K562 (cell line): ENCODE measurements at regions not wholly inside any gene's neighbourhood (a gene's known extent, or its start where the extent isn't known, plus 50 kb on each side); places are given as distances from the start of the nearest gene placed in this dataset.

Experiments used
- CTCF ChIP-seq, 3 experiments: IDR thresholded peaks in 2 of 3; conservative IDR thresholded peaks in 1 of 3; 2 replicates each; pipeline ENCODE4 v1.5.1; 2011 to 2012; ENCODE audit warnings: low read length in 3 of 3, mild to moderate bottlenecking in 3 of 3, control low read depth in 2 of 3, improper control_type of control experiment in 1 of 3, inconsistent platforms in 1 of 3, low read depth in 1 of 3, mixed read lengths in 1 of 3, moderate library complexity in 1 of 3; ENCODE audit not compliant: insufficient read depth in 2 of 3
- MEF2A ChIP-seq: IDR thresholded peaks from 2 replicates; pipeline ENCODE4 v1.6.1; 2011; ENCODE audit warnings: low read depth, mild to moderate bottlenecking, low read length, moderate library complexity; ENCODE audit not compliant: control insufficient read depth
- NELFE ChIP-seq: IDR thresholded peaks from 2 replicates; pipeline ENCODE4 v1.6.1; 2011; ENCODE audit warnings: mild to moderate bottlenecking; ENCODE audit not compliant: insufficient read depth, insufficient read length
- RBBP5 ChIP-seq: fragments of 200-600 bp; sonication (generic); IDR thresholded peaks from 2 replicates; pipeline ENCODE4 v1.6.1; 2012; ENCODE audit warnings: borderline replicate concordance, mild to moderate bottlenecking, low read length, control low read depth, inconsistent platforms; ENCODE audit not compliant: insufficient read depth, poor library complexity, severe bottlenecking
- TARDBP ChIP-seq: fragments of 450-650 bp; IDR thresholded peaks from 2 replicates; pipeline ENCODE4 v1.6.1; 2016
- ZBTB33 ChIP-seq: sonication (generic); formaldehyde crosslinking; IDR thresholded peaks from 2 replicates; pipeline ENCODE4 v1.8.1; 2023; ENCODE audit warnings: mild to moderate bottlenecking, missing genetic modification reagents
- ZNF253 ChIP-seq: fragments of 250-450 bp; sonication (Bioruptor Pico); conservative IDR thresholded peaks from 2 replicates; pipeline ENCODE4 v1.6.1; 2021; ENCODE audit warnings: mild to moderate bottlenecking
- ZZZ3 ChIP-seq: fragments of 450-650 bp; IDR thresholded peaks from 2 replicates; pipeline ENCODE4 v1.6.1; 2016; ENCODE audit warnings: antibody characterized with exemption, mild to moderate bottlenecking, moderate library complexity

GRCh38 chr11:38176686-38177322 is 1578.8 kb upstream of the RAG2 start:
- TF ChIP-seq CTCF (IDR thresholded peaks at IDR 0.05 in 2 of 3, conservative IDR thresholded peaks at IDR 0.05 in 1 of 3; ENCODE audit: insufficient read depth in 2 of 3, low read depth in 1 of 3, low read length in 3 of 3), result no peak
- no peak for TF ChIP-seq ZNF253 (CRISPR knock-in tag)
- no peak for TF ChIP-seq MEF2A
- no peak for TF ChIP-seq ZBTB33 (CRISPR knock-in tag)
- TF ChIP-seq NELFE, result no peak
- no peak for TF ChIP-seq ZZZ3
- no peak for TF ChIP-seq TARDBP
- TF ChIP-seq RBBP5, result no peak
